Small intestine (tissue), 7 donors: ENCODE measurements at regions not wholly inside any gene's neighbourhood (a gene's known extent, or its start where the extent isn't known, plus 50 kb on each side); places are given as distances from the start of the nearest gene placed in this dataset.

Source experiments
- DNase-seq, 2 donors: peaks; one replicate each; pipeline versions ENCODE4 v3.0.0 to v3.0.0-alpha.2; 2013
- FAIRE-seq: peaks from 2 replicates; lab custom pipeline; 2012; peaks lifted over from hg19 to GRCh38; lab: Jason Lieb, UNC
- H3K27ac ChIP-seq, 3 donors: one replicate each; pipeline ENCODE4 v1.5.1; 2013; ENCODE audit warnings: low read length in 2 of 3, mild to moderate bottlenecking in 2 of 3, control low read depth in 1 of 3, inconsistent platforms in 1 of 3, low read depth in 1 of 3, moderate library complexity in 1 of 3
- H3K27me3 ChIP-seq, 3 donors: one replicate each; pipeline ENCODE4 v1.6.1; 2013; ENCODE audit warnings: low read length in 3 of 3, inconsistent platforms in 1 of 3; ENCODE audit not compliant: control insufficient read depth in 3 of 3, insufficient read depth in 3 of 3
- H3K36me3 ChIP-seq, 3 donors: one replicate each; pipeline ENCODE4 v1.6.1; 2013; ENCODE audit warnings: low read length in 3 of 3, inconsistent platforms in 1 of 3, low read depth in 1 of 3, mild to moderate bottlenecking in 1 of 3, moderate library complexity in 1 of 3; ENCODE audit not compliant: control insufficient read depth in 3 of 3, insufficient read depth in 2 of 3
- H3K4me1 ChIP-seq, 3 donors: one replicate each; pipeline ENCODE4 v1.6.1; 2013; ENCODE audit warnings: low read length in 2 of 3, inconsistent platforms in 1 of 3, low read depth in 1 of 3, mild to moderate bottlenecking in 1 of 3, moderate library complexity in 1 of 3; ENCODE audit not compliant: control insufficient read depth in 3 of 3, insufficient read depth in 2 of 3
- H3K4me3 ChIP-seq, 3 donors: one replicate each; pipeline ENCODE4 v1.5.1; 2013; ENCODE audit warnings: low read length in 3 of 3, control low read depth in 1 of 3, inconsistent platforms in 1 of 3, low read depth in 1 of 3, mild to moderate bottlenecking in 1 of 3, moderate library complexity in 1 of 3
- H3K9me3 ChIP-seq, 2 donors: one replicate each; pipeline ENCODE4 v1.6.1; 2013; ENCODE audit warnings: low read depth in 1 of 2, low read length in 1 of 2; ENCODE audit not compliant: control insufficient read depth in 2 of 2, insufficient read depth in 1 of 2
- WGBS, 3 donors: extraction: QIAGEN DNeasy Blood & Tissue Kit; methylation state at CpG; one replicate each; pipeline ENCODE4 v1.1.7; 2013; 5-methylcytosine and 5-hydroxymethylcytosine counted together
- donor health status: healthy with polysubstance abuse.
- donor health status: control.
- donor health status: control.
- donor health status: Bipolar disorder and iron deficiency.
- donor health status: healthy.

GRCh38 chr6:134512981-134513391 is 195.1 kb upstream of the SGK1 start:
- Histone ChIP-seq H3K27me3 (no peaks in the 10 kb centered on the region), H3K4me1 (peaks cover 0 to 7% (median 0%) of the 10 kb centered on the region in 3 donors), H3K4me3 (no peak overlapping the region), H3K9me3 (no peaks in the 10 kb centered on the region), H3K27ac (no peak overlapping the region), H3K36me3 (no peaks in the 10 kb centered on the region)
- FAIRE-seq (no peak), DNase-seq (no peak)
- 60 to 72% (median 64%) methylated on average over 2 of the region's 2 CpGs for WGBS, 3 donors

GRCh38 chr6:134511984-134512683 is 194.2 kb upstream of the SGK1 start:
- H3K27ac ChIP-seq, result no peak overlapping the region
- no peaks in the 10 kb centered on the region for H3K36me3 ChIP-seq
- H3K4me1 ChIP-seq, result peaks cover 0 to 2% (median 0%) of the 10 kb centered on the region in 3 donors
- FAIRE-seq (no peak), DNase-seq (no peak)
- H3K9me3 ChIP-seq, result no peaks in the 10 kb centered on the region
- no peaks in the 10 kb centered on the region for H3K27me3 ChIP-seq
- WGBS, 3 donors, result 92 to 96% (median 92%) methylated on average over 7 of the region's 7 CpGs
- no peak overlapping the region for H3K4me3 ChIP-seq

GRCh38 chr6:134510920-134511319 is 193.0 kb upstream of the SGK1 start:
- 67 to 92% (median 80%) methylated on average over 3 of the region's 3 CpGs for WGBS, 3 donors
- Histone ChIP-seq H3K4me3 (no peak overlapping the region), H3K27ac (no peak overlapping the region), H3K4me1 (no peaks in the 10 kb centered on the region), H3K27me3 (no peaks in the 10 kb centered on the region), H3K9me3 (no peaks in the 10 kb centered on the region), H3K36me3 (no peaks in the 10 kb centered on the region)
- DNase-seq, result no peak
- no peak for FAIRE-seq

- FAIRE-seq (no peak), DNase-seq (no peak)
- H3K27ac ChIP-seq, result no peak overlapping the region
- H3K4me3 ChIP-seq, result no peak overlapping the region
- H3K36me3 ChIP-seq, result no peaks in the 10 kb centered on the region
- H3K4me1 ChIP-seq, result no peaks in the 10 kb centered on the region
- 72 to 97% (median 84%) methylated on average over 4 of the region's 4 CpGs for WGBS, 3 donors
- no peaks in the 10 kb centered on the region for H3K27me3 ChIP-seq
- H3K9me3 ChIP-seq, result no peaks in the 10 kb centered on the region
These were observed 192.2 kb upstream of the SGK1 start for GRCh38 chr6:134510142-134510541.

GRCh38 chr6:134508862-134509498 is 191.1 kb upstream of the SGK1 start:
- H3K9me3 ChIP-seq, result no peaks in the 10 kb centered on the region
- H3K36me3 ChIP-seq, result no peaks in the 10 kb centered on the region
- H3K4me3 ChIP-seq, result no peak overlapping the region
- no peaks in the 10 kb centered on the region for H3K27me3 ChIP-seq
- H3K27ac ChIP-seq, result no peak overlapping the region
- WGBS, 3 donors, result 76 to 86% (median 86%) methylated on average over 7 of the region's 7 CpGs
- no peaks in the 10 kb centered on the region for H3K4me1 ChIP-seq
- FAIRE-seq, result no peak
- DNase-seq, result no peak

GRCh38 chr6:134506162-134506561 is 188.2 kb upstream of the SGK1 start:
- no peak overlapping the region for H3K4me3 ChIP-seq
- H3K27ac ChIP-seq, result no peak overlapping the region
- no peak for FAIRE-seq
- WGBS, 3 donors, result 87 to 94% (median 90%) methylated on average over 4 of the region's 4 CpGs
- H3K9me3 ChIP-seq, result no peaks in the 10 kb centered on the region
- peaks cover 0 to 16% (median 3%) of the 10 kb centered on the region in 3 donors for H3K4me1 ChIP-seq
- no peaks in the 10 kb centered on the region for H3K36me3 ChIP-seq
- DNase-seq, result no peak
- H3K27me3 ChIP-seq, result no peaks in the 10 kb centered on the region

- DNase-seq, result peak in 1 of 2 donors; percentile 22
- no peak for FAIRE-seq
- H3K4me1 ChIP-seq, result peaks cover 0 to 16% (median 3%) of the 10 kb centered on the region in 3 donors
- no peaks in the 10 kb centered on the region for H3K27me3 ChIP-seq
- WGBS, 3 donors, result 79 to 83% (median 82%) methylated on average over 7 of the region's 7 CpGs
- H3K27ac ChIP-seq, result peak overlapping the region; percentile 70 to 94 (median 93)
- no peaks in the 10 kb centered on the region for H3K36me3 ChIP-seq
- no peaks in the 10 kb centered on the region for H3K9me3 ChIP-seq
- no peak overlapping the region for H3K4me3 ChIP-seq
These were observed 185.8 kb upstream of the SGK1 start for GRCh38 chr6:134503585-134504281.

GRCh38 chr6:134502614-134503549 is 185.0 kb upstream of the SGK1 start:
- Histone ChIP-seq H3K4me3 (no peak overlapping the region), H3K36me3 (no peaks in the 10 kb centered on the region), H3K27ac (peak overlapping the region; percentile 70 to 94 (median 93)), H3K27me3 (no peaks in the 10 kb centered on the region), H3K9me3 (no peaks in the 10 kb centered on the region), H3K4me1 (peaks cover 0 to 16% (median 3%) of the 10 kb centered on the region in 3 donors)
- no peak for FAIRE-seq
- 29 to 68% (median 50%) methylated on average over 12 of the region's 12 CpGs for WGBS, 3 donors
- peak; percentile 95 to 97 for DNase-seq
